ENCODE measurements at regions not wholly inside any gene's neighbourhood (a gene's known extent, or its start where the extent isn't known, plus 50 kb on each side); places are given as distances from the start of the nearest gene placed in this dataset.

DNA sequence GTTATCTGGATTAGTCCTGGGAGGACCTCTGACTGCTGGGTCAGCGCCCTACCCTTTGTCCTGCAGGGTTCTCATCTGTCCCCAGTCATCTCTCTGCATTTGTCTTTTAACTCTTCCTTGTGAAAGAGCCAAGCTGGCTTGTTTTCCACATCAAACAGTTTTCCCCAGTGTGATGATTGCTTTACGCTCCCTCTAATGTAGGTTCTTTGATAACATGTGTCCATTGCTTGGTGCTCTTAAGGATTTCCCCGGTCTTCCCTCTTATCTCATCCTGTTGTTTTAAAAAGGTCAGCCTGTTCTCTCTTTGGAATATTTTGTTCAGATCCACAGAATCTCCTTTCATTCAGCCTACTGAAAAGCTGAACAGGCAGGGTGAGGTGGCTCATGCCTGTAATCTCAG lies 792.1 kb upstream of the RAB6C start:
- TF ChIP-seq, protein P1, sequence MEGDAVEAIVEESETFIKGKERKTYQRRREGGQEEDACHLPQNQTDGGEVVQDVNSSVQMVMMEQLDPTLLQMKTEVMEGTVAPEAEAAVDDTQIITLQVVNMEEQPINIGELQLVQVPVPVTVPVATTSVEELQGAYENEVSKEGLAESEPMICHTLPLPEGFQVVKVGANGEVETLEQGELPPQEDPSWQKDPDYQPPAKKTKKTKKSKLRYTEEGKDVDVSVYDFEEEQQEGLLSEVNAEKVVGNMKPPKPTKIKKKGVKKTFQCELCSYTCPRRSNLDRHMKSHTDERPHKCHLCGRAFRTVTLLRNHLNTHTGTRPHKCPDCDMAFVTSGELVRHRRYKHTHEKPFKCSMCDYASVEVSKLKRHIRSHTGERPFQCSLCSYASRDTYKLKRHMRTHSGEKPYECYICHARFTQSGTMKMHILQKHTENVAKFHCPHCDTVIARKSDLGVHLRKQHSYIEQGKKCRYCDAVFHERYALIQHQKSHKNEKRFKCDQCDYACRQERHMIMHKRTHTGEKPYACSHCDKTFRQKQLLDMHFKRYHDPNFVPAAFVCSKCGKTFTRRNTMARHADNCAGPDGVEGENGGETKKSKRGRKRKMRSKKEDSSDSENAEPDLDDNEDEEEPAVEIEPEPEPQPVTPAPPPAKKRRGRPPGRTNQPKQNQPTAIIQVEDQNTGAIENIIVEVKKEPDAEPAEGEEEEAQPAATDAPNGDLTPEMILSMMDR (IDR thresholded peaks at IDR 0.05): no peak
- TF ChIP-seq POLR2A (IDR thresholded peaks at IDR 0.05): no peak

Measured in lower leg skin (tissue), 3 donors.